Psoas muscle (tissue), 7 donors: ENCODE measurements at regions not wholly inside any gene's neighbourhood (a gene's known extent, or its start where the extent isn't known, plus 50 kb on each side); places are given as distances from the start of the nearest gene placed in this dataset.
"Not testable (repeated sequence)": the region's sequence is repeated elsewhere in the genome, so short reads cannot be mapped to it uniquely, and the experiment has no call there.

Source experiments
- ATAC-seq, 4 donors: fragments of 200-7000 bp; cut with Tn5 transposase; one replicate each; pipeline ENCODE4 v1.9.1; 2020; ENCODE audit warnings: moderate library complexity in 3 of 4, mild to moderate bottlenecking in 2 of 4
- DNase-seq, 2 donors: peaks; one replicate each; pipeline ENCODE4 v3.0.0-alpha.2; 2020
- H3K27ac ChIP-seq: fragments of 200-600 bp; one replicate; pipeline ENCODE4 v1.8.0; 2022
- H3K27me3 ChIP-seq, 3 donors: fragments of 200-600 bp in 1 of 3; one replicate each; pipeline versions ENCODE4 v1.6.1 to v1.8.0; 2013 to 2022; ENCODE audit warnings: low read length in 2 of 3, mild to moderate bottlenecking in 2 of 3, moderate library complexity in 1 of 3; ENCODE audit not compliant: insufficient read depth in 3 of 3
- H3K36me3 ChIP-seq, 2 donors: fragments of 200-600 bp in 1 of 2; one replicate each; pipeline versions ENCODE4 v1.6.1 to v1.8.0; 2013 to 2022; ENCODE audit warnings: low read depth in 1 of 2, mild to moderate bottlenecking in 1 of 2, moderate library complexity in 1 of 2; ENCODE audit not compliant: insufficient read depth in 1 of 2
- H3K4me1 ChIP-seq: fragments of 200-600 bp; one replicate; pipeline ENCODE4 v1.8.0; 2022
- H3K4me3 ChIP-seq: fragments of 200-600 bp; one replicate; pipeline ENCODE4 v1.8.0; 2022; ENCODE audit warnings: mild to moderate bottlenecking
- H3K9me3 ChIP-seq: fragments of 200-600 bp; one replicate; pipeline ENCODE4 v1.8.0; 2022
- CTCF ChIP-seq: fragments of 200-600 bp; IDR thresholded peaks from one replicate; pipeline ENCODE4 v1.8.0; 2022; ENCODE audit warnings: antibody characterized with exemption
- WGBS, 3 donors: extraction: QIAGEN DNeasy Blood & Tissue Kit; methylation state at CpG; one replicate each; pipeline versions ENCODE4 v1.1.6 to v1.1.7; 2013; 5-methylcytosine and 5-hydroxymethylcytosine counted together
- intact Hi-C, 2 donors: fragments of 100-400 bp; cut with DNase I; formaldehyde crosslinking; loops; one replicate each; pipeline versions ENCODE4 v1.11.0 to v1.14.2; 2022
- donor health status: healthy with polysubstance abuse.
- donor health status: DM: no; HTN: no; CAD: no; lungs with moderate emphysema.
- donor health status: Bipolar disorder and iron deficiency.
- donor health status: healthy.
- donor health status: DM: yes; HTN: yes; CAD: no.
- donor health status: DM: no; HTN: no; CAD: no.
- donor health status: DM: yes; HTN: yes; CAD: no.

- WGBS, 3 donors: 78 to 80% (median 78%) methylated on average over 5 of the region's 5 CpGs
- H3K4me3 ChIP-seq: no peak overlapping the region
- H3K4me1 ChIP-seq: no peaks in the 10 kb centered on the region
- no peak for TF ChIP-seq CTCF
- intact Hi-C loops: no loop called here
- no peaks in the 10 kb centered on the region for H3K36me3 ChIP-seq
- no peak overlapping the region for H3K27ac ChIP-seq
- no peaks in the 10 kb centered on the region for H3K9me3 ChIP-seq
- ATAC-seq (no peak), DNase-seq (no peak)
- no peaks in the 10 kb centered on the region for H3K27me3 ChIP-seq
These were observed 973.3 kb downstream of the TAF11L14 start for GRCh38 chr5:18607570-18607969.

GRCh38 chr5:18617191-18617590 is 982.9 kb downstream of the TAF11L14 start:
- DNase-seq, ATAC-seq, H3K36me3 ChIP-seq, H3K27me3 ChIP-seq, H3K9me3 ChIP-seq, H3K4me1 ChIP-seq, H3K27ac ChIP-seq, H3K4me3 ChIP-seq, intact Hi-C loops: not testable (repeated sequence)
- WGBS, 3 donors: 79 to 91% (median 87%) methylated on average over 2 of the region's 2 CpGs

GRCh38 chr5:18630458-18631045 is 996.3 kb downstream of the TAF11L14 start:
- intact Hi-C loops: no loop called here
- H3K36me3 ChIP-seq: no peaks in the 10 kb centered on the region
- ATAC-seq (no peak), DNase-seq (no peak)
- no peak overlapping the region for H3K27ac ChIP-seq
- no peaks in the 10 kb centered on the region for H3K27me3 ChIP-seq
- no peak overlapping the region for H3K4me3 ChIP-seq
- H3K4me1 ChIP-seq: no peaks in the 10 kb centered on the region
- 96 to 100% (median 98%) methylated on average over 2 of the region's 2 CpGs for WGBS, 3 donors
- no peak for TF ChIP-seq CTCF
- H3K9me3 ChIP-seq: no peaks in the 10 kb centered on the region

GRCh38 chr5:18652404-18653215 is 1018.4 kb downstream of the TAF11L14 start:
- no peaks in the 10 kb centered on the region for H3K9me3 ChIP-seq
- H3K4me3 ChIP-seq: no peak overlapping the region
- no peak for ATAC-seq
- intact Hi-C loops: no loop called here
- H3K27ac ChIP-seq: no peak overlapping the region
- no peaks in the 10 kb centered on the region for H3K4me1 ChIP-seq
- TF ChIP-seq CTCF: no peak
- DNase-seq: no peak
- 86 to 93% (median 86%) methylated on average over 2 of the region's 2 CpGs for WGBS, 3 donors
- no peaks in the 10 kb centered on the region for H3K36me3 ChIP-seq
- no peaks in the 10 kb centered on the region for H3K27me3 ChIP-seq

DNA sequence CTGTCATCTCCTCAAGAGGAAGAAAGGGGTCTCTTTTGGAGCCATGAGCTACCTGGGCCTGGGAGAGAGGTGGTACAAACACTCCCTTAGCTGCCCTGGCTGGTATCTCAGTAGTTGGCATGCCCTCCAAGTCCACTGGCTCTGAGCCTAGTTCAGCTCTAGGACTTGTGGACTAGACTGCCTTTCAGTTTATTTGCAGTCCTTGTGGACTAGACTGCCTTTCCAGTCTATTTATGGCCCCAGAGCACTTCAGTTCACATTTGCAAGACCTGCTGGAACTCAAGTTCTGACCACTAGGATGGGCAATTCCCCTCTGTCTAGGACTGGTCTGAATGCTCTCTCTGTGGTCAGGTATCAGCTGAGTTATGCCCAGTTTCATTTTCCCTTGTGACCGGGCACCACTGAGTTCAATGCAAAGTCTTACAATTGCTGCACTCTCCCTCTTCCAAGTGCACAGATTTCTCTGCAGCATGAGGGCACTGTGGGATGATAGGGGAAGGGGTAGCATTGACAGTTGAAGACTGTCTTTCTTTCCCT is 1019.0 kb downstream of the TAF11L14 start:
- Histone ChIP-seq H3K27me3 (no peaks in the 10 kb centered on the region), H3K36me3 (no peaks in the 10 kb centered on the region), H3K9me3 (no peaks in the 10 kb centered on the region), H3K4me3 (no peak overlapping the region), H3K27ac (no peak overlapping the region), H3K4me1 (no peaks in the 10 kb centered on the region)
- DNase-seq (no peak), ATAC-seq (no peak)
- 92 to 100% (median 96%) methylated on average over 1 of the region's 1 CpG for WGBS, 3 donors
- intact Hi-C loops: no loop called here
- TF ChIP-seq CTCF: no peak
